HG03280 (cell line): ENCODE measurements at regions not wholly inside any gene's neighbourhood (a gene's known extent, or its start where the extent isn't known, plus 50 kb on each side); places are given as distances from the start of the nearest gene placed in this dataset.
A peak's percentile ranks its signal among the peaks of the same experiment; 100 is the strongest.
"Not testable (repeated sequence)": the region's sequence is repeated elsewhere in the genome, so short reads cannot be mapped to it uniquely, and the experiment has no call there.

ENCODE experiments used
- ATAC-seq: cut with Tn5 transposase; IDR thresholded peaks from one replicate; pipeline ENCODE4 v1.9.1; 2021; ENCODE audit warnings: mild to moderate bottlenecking, moderate library complexity; ENCODE audit not compliant: unreplicated experiment

DNA sequence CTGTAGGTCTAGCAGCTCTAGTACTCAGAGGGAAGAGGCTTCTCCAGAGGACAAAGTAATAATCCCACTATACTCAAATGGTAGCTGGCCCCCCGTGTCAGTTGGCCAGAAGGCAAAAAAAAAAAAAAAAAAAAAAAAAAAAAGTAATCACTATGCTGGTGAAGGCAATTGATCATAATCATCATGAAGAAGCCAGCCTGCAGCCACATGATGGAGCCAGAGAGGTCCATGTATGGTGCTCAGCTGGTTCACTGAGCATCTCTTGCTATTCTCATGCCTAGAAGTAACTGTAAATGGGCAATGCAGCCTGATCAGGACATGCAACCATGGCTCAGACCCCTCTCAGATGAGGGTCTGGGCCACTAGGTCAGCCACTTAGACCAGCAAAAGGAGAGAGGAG lies 378.8 kb downstream of the MED13L start:
- ATAC-seq, result no peak

DNA sequence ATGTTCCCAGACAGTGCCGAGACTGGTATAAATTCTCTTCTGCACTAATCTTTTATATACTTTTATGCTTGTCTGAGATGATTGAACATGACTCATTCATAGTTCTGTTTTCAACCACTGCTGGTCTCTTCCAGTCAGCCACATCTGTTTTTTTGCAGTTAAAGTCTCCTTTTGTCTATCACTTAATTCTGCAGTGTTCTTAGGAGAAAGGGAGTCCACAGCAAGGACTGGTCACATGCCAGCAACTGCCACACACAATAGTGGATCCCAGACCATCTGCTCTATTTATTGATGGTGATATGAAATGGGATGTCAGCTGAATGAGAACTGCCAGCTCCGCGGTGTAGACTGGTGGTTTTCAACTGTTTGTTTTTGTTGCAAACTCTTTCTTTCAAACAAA lies 379.8 kb downstream of the MED13L start:
- ATAC-seq, result no peak

DNA sequence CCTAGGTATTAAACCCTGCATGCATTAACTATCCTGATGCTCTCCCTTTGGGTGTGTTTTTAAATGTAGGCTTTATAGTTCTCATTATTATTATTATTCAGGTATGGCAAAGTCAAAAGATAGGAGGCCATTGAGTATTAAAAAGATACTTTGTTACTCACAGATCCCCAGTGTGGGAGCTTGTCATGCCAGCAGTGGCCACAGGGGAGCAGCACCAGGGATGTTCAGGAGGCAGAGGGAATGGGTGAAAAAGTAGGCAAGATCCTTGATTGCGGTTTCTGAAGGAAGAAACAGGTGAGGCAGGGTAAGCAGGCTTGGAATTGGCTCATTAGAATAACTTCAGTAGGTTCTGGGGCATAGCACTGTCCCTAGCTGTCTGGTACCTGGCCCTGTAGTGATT lies 382.2 kb downstream of the MED13L start:
- no peak for ATAC-seq

DNA sequence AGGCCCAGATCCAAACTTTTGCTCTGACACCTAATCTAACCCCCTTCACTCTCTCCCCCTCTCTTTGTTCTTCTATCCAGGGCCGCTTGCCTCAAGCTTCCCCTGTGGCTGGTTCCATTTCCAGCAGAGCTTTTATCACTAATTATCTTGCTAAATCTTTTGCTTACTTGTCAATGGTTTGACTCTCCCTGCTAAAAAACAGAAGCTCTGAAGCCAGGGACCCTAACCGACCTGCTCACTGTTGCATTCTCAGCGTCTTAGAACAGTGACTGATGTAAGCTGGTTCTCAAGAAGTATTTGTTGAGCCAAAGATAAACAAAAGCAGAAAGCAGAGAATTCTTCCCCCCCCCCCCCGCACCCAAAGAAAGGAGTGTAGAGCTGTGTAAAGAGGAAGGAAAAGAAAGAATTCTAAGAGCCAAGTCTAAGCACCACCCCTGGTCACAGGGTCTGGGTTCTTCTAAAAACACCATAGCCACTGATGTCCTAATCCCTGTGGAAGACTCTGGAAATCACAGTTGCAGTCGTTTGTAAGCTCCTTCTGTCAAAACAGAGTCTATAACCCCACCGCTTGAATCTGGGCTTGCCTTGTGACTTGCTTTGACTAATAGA lies 385.8 kb downstream of the MED13L start:
- no peak for ATAC-seq

DNA sequence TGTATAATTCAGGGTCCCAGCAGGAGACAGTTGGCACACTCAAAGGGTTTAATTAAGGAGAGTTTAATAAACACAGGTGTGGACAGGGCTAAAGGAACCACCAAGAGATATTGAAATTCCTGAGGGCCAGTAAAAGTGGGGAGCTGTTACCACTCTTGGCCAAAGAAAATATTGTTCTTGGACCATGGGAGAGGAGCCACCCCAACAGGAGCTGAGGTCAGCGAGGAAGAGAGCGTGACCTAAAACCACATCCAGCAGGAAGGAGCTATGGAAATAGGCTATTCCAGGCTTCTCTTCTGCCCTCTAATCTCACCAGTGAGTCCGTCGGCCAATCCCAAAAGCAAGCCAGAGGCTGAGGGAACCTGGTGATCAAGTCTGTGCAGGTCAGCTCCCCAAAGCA lies 390.8 kb downstream of the MED13L start:
- ATAC-seq, result no peak

DNA sequence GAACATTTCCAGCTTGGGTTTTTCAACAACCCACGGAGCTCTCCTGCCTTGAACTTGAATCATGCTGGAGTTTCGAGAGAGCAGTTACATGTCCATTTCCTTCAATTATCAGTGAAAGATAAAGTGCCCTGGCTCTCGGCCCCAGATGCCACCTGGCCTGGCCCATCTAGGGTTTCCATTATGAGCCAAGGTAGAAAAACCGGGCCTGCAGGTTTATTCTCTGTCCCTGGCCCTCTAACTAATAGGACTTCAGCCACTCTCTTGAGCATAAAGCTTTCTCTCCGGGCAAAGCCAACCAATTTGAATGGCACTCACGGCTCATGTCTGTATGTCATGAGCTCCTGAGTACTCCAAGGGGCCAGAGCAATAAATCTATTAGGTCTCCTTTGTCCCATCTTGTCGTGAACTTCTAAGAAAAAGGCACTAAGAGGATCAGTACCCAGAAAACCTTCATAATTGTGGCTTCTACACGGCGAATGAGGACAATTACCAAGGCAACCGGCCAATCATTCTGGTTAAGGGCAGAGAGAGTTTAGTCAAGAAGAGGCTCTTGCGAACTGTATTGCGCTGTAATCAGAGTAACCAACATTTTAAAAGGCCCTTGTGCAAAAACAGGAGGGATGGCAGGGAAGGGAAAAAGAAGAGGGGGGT lies 392.3 kb downstream of the MED13L start:
- ATAC-seq, result no peak

DNA sequence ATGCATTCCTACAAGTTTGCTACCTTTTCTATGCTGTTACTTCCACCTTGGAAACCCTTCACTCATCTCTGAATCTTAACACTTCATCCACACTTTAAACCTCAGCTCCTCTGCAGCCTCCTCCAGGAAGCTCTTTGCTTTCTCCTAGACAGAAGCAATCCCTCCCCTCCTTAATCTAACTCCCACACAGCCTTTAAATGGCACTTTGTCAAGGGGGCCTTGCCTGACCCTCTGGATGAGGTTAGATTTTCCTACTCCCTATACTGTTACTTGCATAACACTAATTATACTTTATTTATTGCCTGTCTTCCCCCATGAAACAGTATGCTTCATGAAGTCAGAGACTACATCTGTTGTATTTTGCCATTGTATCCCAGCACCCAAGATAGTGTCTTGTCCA lies 394.6 kb downstream of the MED13L start:
- ATAC-seq, result no peak

DNA sequence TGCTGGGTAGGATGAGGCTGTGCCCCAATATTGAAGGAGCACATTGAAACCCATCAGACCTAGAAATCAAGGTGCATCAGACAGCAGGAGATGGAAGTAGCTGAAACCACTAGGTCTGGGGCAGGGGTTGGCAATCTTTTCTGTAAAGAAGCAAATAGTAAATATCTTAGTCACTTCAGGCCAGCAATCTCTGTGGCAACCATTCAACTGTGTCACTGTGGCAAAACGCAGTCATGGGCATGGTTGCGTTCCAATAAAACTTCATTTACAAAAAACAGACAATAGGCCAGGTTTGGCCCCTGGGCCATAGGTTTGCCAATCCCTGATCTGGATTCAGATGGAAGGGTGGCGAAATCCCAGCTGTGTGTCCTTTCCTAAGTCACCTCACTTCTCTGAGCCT lies 397.3 kb downstream of the MED13L start:
- no peak for ATAC-seq

DNA sequence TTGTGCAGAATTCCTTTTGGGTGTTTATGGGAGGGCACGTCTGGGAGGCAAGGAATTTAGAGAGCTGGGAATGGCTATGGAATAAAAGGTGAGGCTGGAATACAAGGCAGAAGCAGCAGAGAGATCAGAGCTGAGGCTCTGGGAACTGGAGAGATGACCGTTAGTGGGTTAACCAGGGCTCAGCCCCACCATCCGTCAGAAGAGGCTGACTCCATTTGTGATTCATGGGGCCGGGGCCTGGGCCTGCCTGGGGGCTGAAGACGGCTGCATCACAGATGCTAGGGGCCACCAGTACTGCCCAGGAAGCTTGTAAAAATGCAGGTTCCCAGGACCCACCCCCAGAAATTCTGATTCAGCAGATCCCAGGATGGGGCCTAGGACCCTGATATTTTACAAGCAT lies 398.1 kb downstream of the MED13L start:
- ATAC-seq, result no peak

DNA sequence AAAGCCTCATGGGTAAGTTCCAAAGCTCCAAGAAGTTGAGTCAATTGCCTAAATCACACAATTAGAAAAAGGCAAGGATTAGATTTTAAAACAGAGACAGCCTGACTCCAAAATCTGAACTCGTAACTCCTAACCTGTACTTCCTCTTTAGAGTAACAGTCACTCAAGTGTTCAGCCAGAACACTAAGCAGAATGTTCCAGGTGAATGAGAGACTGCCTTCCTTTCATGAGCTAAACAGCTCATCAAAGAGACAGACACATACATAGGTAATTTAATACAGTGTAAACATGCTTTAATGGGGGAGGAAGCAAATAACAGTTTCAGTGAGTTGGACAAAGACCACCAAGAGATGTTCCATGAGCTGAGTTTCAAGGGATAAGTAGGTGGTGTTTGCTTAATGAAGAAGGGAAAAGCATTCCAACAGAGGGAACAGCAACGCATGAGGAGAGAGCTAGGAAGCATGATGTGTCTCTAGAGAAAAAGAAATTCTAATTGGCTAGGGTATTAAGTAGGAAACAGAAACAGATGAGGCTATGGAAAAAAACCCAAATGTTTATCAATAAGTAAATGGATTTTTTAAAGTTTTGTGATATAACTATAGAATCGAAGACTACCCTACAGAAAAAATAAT lies 403.9 kb downstream of the MED13L start:
- ATAC-seq, result no peak

DNA sequence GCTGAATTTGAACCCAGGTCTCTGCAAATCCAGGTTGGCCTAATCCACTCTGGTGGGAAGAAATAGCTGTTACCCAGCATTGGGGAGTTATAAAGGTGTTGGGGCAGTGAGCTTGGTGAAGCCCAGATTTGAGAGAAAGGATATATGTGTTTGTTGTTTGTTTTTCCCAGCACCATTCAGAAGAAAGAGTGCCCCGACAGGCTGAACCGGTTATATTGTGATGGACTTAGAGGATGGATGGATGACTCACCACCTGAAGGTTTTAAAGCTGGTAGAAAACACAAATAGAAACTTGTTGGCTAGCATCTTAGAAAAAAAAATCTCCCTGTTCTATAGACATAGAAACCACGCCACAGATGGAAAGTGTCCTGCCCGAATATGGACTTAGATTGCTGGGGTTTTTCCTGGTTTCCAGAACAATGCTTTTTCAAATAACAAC lies 404.6 kb downstream of the MED13L start:
- no peak for ATAC-seq

DNA sequence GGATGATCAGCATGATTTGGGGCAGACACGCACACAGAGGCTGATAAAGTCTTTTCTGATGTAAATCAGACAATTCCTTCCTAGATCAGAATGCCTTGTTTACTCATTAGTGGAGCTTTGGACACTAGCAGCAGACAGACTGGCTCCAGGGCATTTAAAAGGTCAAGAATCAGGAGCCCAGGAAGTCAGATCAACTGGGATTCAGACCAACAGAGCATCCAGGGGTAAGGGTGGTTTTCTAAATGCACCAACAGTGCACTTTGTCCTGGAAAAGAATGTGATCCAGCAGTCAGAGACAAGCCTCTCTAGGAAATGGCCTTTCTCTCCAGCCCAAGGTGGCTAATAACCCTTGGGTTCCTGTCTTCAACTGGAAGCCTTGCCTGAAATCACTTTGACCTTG lies 405.3 kb downstream of the MED13L start:
- ATAC-seq, result no peak

DNA sequence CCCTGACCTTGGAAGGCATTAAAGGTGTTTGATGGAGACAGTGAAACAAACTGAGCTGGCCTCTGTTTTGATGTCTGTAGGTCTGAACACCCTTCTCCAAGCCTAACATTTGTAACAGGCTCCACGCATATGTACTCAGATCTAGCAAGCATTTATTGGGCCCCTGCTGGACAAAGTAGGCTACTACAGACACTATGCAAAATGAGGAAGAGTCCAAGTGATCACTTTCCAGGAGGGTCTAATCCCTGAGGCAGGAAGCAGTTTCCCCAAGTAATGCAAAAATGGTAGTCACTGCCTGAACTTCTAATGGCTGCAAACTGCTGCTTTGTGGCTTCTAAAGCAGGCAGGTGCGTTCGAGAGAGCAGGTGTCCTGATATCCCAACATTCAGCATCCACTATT lies 405.8 kb downstream of the MED13L start:
- ATAC-seq, result peak; percentile 65

DNA sequence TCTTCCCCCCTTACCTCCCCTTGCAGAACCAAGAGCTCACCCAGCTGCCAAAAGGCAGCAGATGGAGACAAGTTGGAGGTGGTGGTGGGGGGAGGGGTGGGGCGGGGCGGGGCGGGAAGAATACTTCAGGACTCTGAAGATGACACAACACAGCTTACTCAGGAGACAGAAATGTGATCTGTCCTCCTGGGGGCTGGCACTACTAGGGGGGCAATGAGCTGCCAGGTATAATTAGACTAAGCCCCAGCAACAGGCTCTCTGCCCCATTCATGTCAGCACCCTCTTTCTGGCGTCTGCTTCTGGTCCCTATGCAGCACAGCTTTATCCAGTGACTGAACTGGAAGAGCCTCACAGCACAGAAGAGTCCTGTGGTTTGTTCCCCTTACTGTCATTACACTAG lies 407.0 kb downstream of the MED13L start:
- ATAC-seq, result no peak

DNA sequence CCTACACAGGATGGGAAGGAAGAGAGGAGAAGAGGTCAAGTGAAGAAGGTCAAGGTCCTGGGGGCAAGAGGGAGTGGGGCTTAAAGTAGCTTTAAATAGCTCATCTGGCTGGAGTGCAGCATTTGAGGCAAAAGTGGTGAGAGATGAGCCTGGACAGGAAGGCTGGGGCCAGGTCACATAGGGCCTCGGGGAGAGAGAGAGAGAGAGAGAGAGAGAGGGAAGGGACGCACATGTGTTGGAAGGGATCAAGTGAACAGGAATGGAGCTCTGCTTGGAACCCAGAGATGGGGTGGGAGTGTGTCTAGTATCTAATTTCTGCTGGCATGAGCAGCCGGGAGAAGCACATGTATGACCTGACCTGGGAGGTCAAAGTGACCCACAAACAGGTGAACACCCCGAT lies 407.5 kb downstream of the MED13L start:
- no peak for ATAC-seq

DNA sequence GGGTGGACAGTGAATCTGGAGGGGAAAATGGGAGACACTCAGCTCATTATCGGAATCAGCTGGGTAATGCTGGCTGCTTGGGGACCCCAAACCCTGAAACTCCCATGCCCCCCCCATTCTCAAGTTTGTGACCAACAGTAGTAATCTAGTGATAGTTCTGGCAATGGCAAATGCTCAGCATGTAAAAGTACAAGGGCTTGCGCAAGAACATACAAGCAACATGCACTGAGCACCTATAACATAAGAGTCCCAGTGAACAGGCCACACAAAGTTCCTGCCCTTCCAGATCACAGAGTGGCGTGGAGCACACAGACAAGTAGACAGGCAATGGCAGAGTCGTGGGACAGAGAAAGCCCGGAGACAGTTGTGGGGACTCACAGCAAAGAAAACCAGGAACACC lies 407.9 kb downstream of the MED13L start:
- no peak for ATAC-seq

DNA sequence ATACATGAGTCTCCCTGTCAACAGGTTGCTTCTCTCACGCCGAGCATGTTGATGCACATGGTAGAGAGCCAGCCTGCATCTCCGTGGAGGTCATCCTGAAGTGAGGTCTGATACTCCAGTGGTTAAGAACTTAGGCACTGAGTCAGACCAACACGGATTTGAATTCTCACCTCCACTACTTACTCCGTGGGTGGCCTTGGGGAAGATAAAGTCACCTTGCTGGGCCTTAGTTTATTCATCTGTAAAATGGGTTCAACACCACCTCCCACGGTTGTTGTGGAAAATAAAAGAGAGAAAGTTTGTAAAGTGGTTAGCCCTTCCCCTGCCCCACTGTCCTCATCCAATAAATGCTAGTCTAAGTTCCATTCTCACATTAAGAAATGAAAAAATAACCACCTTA lies 408.9 kb downstream of the MED13L start:
- ATAC-seq, result no peak

DNA sequence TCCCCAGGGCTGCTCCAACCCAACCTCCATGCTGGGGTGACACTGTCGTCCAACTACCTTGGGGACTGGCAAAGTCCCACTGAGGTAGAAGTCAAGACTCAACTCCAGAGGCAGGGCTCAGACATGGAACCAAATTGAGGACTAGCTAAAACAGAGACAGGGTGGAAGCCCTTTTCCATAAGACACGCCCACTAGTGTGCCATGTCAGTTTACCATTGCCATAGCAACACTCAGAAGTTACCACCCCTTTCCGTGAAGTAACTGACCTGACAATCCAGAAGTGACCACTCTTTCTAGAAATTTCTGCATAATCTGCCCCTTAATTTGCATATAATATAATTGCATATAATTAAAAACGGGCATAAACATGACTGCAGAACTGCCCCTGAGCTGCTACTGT lies 409.6 kb downstream of the MED13L start:
- ATAC-seq, result no peak

DNA sequence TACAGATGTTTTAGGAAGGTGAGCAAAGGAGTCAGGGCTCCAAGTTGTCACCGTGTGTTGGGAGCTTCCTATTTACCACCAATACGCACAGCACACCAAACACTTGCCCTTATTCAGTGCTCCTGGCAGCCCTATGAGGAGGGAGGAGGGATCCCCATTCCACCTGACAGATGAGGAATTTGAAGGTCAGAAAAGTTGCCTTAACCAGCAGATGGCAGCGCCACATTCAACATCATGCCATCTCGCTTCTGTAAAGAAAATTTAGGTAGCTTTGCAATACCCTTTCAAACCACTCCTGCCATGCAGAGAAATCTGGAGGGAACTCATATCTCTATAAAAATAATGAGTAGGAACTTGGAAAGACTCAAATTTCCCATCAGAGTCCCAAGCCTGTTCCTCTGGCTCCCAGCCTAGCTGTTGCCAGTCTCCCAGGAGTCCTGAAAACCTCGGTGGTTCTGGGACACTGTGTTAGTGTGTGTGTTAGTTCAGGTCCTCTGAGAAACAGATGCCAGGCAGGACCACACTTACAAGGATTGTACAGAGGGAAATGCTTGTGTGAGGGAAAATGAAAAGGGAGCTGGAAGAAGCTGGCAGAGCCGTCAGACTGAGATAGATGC lies 410.5 kb downstream of the MED13L start:
- no peak for ATAC-seq

DNA sequence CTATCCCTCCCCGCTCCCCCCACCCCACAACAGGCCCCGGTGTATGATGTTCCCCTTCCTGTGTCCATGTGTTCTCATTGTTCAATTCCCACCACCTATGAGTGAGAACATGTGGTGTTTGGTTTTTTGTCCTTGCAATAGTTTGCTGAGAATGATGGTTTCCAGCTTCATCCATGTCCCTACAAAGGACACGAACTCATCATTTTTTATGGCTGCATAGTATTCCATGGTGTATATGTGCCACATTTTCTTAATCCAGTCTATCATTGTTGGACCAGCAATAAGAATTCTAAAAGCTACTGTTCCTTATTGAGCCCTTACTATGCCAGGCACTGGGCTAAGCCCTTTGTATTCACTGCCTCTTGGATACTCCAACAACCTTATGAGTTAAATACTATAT lies 411.2 kb downstream of the MED13L start:
- ATAC-seq, result not testable (repeated sequence)

DNA sequence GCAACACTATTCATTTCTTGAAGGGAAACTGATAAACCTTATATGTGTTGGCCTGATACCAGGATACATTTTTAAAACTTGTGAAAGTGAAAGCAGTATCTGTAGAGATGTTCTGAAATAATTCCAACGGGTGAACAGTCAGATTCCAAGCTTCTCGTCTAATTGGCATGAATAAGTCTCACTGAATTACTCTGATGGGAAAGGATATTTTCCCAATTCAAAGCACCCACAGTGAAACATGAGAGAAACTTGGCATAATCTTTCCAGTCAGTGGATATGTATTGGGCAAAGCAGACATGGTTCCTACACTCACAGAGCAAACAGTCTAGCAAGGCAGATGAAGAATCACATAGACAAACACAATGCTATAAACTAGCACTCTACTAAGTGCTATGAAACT lies 413.1 kb downstream of the MED13L start:
- ATAC-seq, result no peak

DNA sequence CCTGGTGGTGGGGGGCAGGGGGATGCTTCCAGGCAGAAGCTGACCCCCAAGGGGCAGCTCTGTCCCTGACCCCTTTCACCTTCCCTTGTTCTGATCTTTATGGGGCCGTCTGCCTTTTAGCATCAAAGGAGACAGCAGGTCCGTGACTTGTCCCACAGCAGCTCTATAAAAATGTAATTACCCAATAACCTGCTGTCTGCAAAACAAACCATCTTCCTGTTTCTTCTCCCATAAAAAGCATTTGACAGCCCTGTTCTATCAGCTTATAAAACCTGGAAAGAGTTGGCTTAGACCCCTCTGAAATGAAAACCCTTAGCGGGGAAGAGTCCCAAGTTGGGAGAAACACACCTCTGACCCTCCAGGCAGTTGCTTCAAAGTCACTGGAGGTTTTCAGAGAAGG lies 416.9 kb downstream of the MED13L start:
- no peak for ATAC-seq
